Right forelimb (tissue), 1 donor: ENCODE measurements at regions not wholly inside any gene's neighbourhood (a gene's known extent, or its start where the extent isn't known, plus 50 kb on each side); places are given as distances from the start of the nearest gene placed in this dataset.

Source experiments
- DNase-seq: peaks from one replicate; pipeline ENCODE4 v3.0.0-alpha.2; 2018

DNA sequence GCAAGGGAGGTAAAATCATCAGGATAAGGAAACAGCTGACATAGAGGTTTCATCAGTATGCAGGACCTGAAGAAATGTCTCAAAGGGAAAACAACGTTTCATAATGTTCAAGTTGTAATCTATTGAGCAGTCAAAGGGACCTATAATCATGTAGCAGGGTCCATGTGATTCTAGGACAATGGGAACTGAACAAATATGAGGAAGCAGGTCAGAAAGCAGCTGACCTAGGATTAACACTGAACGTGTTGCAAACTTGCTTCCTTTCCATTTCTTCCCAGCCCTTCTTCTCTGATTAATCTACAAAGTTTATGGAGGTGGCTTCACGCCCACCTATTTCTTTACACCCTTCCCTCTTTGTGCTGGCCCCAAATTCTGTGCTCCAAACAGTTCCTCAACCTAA is 256.9 kb upstream of the AKR1E2 start:
- DNase-seq = no peak

DNA sequence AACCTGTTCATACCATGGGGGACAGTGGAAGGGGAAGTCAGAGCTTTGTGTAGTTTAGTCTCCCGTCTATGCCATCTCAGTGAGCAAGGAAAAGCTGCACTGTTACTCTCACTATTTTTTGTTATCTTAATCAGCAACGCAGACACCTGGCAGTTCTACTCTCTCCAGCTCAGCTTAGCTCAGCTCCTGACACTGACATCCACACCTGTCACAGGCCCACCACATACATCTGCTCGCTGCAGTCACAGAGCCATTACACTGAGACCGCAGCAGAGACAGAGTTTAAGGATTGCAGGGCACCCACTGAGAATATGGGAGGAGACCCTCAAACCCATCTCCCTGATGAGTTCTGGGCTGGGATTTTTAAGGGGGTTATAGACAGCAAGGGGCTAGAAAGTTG is 257.3 kb upstream of the AKR1E2 start:
- DNase-seq = no peak

DNA sequence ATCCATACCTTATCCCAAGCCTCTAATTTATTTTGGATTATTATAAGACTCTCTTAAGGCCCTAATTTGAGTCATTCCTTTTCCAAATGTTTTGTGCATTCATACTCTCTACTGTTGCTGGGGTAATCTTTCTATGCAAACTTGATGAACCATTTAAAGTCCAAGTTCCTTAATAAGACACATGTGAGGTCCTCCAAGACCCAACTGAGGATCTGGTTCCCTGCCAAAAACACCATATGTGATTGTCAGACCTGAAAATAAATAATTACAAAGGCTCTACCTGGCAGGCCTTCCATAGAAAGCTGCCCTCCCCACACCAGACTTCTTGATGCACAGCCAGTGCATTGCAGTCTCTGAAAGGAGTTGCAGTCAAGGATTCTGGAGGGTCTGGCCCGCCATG is 257.9 kb upstream of the AKR1E2 start:
- no peak for DNase-seq

DNA sequence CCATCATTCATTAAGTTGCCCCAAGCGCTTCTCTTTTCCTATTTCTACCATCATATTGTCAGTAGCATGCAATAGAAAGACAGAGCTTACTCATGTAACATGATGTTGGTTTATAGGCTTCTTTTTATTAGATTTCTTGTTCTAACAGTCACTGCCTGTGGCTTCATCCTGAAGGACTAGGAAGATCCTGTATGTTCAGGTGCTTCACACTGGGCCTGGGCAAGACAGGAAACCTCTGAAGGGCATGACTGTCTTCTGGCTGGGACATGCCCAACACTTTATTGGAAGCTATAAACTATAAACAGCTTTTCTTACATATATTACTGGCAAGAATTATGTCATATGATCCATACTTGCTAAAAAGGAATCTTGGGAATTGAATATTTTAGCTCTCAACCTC is 258.4 kb upstream of the AKR1E2 start:
- no peak for DNase-seq

DNA sequence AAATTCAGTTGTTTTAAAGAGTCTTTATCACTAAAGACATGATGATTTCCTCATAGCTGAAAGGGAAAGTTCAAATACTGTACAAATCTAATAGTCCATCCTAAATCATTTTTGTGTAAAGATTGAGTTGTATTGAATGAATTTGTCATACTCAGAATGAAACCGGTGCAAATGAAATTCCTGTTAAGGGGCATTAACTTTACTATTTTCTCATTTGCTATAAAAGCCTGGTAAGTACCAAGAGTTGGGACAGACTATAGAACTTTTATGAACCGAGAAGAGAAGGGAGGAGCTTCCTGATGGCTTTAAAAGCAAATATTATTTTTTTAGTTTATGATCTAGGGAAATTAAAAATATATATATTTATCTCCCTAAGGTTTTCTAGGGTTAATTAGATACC is 260.0 kb upstream of the AKR1E2 start:
- no peak for DNase-seq

DNA sequence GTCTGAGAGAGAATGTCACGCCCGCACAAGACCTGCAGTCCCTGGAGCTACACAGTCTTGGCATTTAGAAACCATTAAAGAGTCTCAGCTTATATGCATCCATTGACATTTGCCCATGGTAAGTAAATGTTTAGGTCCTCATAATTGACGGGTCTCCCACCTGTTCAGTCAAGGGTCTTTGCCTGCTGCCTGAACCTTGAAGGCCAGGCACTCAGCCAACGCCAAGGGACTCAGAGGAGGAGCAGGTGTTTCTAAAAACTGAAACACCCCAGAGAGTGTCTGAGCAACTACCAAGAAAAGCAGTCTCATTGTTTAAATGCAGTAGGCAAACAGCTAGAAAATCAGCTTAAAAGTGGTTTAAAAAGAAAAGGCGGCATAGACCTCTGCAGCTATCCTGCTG is 264.7 kb upstream of the AKR1E2 start:
- no peak for DNase-seq

DNA sequence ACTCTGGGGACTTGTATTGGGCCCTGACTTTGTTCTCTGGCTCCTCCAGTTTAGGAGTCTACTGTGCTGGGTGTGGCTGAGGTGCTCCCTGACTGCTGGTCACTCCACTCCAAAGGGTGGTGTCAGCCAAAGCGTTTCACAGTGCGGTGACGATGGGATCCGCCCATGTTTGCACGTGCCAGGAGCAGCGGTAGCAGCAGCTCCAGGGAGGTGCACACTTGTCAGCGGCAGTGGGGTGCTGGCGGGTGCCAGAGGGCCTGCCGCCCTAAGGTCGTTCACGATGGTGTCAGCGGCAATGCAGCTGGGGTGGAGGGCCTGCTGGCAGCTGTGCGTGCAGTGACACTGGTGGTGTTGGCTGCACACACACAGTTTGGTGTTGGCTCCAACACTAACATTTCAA is 268.5 kb upstream of the AKR1E2 start:
- DNase-seq = no peak

DNA sequence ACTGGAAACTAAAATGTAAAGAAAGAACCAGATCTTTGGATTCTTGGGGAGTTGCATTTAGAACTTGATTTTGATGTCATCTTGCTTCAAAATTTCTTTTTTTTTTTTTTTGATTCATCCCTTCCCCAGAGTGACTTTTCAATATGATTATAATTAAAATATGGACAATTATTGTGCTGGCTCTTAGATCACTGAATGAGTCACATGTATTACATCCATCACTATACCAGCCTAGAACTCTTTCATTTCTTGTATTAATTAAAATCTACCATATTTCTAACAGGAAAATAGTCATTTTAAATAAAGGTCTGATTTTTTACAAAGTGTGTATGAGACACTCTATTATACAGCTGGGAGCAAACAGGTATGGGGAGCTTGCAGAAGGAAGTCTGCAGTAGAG is 269.5 kb upstream of the AKR1E2 start:
- no peak for DNase-seq

DNA sequence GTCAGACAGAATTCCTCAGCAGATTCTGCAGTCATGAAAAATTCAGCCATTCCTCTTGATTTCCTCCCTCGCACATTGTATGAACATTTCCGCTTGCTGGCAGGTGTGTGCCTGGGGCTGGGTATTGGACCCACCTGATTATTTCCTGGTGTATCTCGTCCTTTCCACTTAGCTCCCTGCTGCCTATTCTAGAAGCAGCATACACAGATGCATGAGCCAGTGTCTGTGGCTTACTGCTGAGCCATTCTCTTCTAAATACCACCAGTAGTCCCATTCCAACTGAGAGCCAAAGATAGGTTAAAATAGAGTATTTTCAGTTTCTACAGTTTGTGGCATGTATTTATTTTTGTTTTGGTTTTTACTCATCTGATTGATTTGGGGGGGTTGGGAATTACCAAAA is 270.1 kb upstream of the AKR1E2 start:
- DNase-seq = no peak

DNA sequence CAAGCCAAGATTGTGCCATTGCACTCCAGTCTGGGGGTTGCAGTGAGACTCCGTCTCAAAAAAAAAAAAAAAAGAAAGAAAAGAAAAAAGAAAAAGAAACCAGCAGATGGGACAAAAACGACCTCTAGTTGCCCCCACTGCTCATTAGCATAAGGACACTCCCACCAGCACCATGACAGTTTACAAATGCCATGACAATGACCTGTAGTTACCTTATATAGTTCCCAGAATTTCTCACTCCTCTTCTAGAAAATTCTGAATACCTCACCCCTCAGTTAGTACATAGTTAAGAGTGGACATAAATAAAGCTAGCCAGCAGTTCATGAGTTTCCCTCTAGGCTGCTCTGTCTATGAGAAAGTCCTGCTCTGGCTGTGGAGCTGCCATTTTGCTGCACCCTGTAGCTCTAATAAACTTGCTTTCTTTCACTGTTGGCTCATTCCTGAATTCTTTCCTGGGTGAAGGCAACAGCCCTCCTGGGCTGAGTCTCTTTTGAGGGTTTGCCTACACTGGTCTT is 276.8 kb upstream of the AKR1E2 start:
- no peak for DNase-seq

DNA sequence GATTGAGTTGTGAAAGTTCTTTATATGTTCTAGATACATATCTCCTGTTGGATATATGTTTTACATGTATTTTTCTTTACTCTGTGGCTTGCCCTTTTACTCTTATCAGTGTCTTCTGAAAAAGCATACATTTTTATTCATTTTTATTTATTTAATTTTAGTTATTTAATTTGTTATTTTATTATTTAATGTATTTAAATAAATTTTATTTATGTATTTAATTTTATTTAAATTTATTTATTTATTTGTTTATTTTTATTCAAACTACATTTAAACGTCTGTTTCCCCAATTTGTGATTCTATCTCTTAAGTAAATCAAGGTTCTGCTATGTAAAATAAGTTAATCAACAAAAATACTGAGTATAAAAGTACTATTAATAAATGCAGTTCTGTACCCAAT is 279.1 kb upstream of the AKR1E2 start:
- no peak for DNase-seq

DNA sequence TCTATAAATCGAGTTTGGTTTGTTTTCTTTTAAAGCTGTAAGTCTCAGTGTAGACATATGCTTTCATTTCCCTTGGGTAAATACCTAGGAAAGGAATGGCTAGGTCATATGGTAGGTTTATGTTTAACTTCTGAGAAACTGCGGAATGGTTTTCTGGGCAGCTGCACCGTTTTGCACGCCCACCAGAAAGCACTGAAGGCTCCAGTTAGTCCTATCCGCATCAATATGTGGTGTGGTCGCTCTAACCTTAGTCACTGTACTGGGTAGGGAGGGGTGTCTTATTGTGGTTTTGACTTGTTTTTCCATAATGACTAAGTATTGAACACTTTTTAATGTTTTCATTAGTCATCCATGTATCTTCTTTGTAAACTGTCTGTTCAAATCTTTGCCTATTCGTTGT is 279.5 kb upstream of the AKR1E2 start:
- DNase-seq = no peak

DNA sequence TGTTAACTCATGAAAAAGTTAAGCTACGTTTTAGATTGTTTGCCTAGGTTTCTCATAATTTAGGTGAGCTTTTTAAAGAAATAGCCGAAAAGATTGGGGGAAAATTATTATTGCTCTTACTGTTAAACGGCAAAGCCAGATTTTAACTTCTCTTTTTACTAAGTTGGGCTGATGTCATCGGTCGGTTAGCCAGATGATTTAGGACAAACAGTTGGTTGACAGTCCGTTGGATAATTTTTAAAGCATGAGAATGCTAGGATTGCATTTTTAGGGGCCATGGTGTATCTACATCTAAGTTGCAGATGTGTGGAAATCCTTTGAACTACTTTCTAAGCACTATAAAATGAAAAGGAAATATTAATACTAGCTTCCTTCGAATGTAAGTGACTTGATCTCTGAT is 280.9 kb upstream of the AKR1E2 start:
- DNase-seq = no peak

DNA sequence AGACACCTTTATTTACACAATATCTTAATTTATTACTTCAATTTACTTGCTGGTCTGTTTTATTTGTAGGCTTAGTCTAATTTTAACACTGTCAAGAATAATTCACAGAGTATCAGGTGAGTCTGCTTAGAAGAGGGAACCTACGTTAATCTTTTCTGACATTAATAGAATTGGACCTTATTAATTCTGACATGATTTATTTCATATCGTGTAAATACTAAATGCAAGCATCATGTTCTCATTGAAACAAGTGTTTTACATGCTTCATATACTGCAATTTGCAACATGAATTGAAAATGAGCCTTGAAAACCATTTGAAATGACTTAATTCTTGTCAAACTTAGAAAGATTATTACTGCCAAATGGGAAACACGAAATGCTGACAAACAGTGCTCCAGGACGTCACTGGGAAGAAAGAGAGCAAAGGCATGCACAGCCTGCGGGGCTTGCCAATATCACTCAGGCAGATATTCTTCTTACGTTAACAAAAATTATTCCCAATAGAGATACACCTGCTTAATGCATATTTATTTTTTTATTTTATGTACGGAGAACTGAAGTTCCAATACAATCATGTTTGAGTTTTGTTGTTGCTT is 282.0 kb upstream of the AKR1E2 start:
- no peak for DNase-seq

DNA sequence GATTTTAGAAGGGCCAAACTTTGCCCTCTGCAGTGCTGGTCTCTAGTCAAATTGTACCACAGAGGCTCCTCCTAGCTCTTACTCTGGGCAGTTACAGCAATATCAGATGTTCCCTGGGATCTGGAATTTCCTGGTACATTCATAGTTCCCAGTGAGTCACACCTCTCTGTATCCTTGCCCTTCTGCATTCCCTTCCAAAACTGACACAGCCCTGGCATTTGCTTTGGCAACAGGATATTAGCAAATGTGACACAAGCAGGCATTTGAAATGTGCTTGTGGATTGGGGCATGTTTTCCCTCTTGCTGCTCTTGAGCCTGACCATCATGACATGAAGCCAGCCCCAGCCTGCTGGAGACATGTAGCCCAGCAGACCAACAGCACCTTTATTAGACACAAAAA is 284.7 kb upstream of the AKR1E2 start:
- DNase-seq = no peak

DNA sequence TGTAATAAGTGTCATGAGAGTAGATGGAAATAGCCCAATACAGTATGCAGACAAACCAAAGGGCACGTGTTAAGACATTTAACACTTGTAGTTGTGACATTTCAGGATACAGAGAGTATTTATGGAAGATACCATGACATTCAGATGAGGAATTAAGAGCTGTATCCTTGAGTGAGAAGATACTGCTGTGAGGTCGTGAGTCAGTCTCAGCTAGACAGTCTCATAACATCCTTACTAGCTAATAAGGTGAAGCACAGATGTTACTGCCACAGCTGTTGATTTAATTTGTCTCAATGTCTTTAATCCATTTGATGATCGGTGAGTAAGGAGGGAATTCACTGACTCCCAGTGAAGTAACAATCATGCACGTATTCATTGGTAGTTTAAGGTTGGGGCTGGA is 288.0 kb upstream of the AKR1E2 start:
- DNase-seq = no peak

DNA sequence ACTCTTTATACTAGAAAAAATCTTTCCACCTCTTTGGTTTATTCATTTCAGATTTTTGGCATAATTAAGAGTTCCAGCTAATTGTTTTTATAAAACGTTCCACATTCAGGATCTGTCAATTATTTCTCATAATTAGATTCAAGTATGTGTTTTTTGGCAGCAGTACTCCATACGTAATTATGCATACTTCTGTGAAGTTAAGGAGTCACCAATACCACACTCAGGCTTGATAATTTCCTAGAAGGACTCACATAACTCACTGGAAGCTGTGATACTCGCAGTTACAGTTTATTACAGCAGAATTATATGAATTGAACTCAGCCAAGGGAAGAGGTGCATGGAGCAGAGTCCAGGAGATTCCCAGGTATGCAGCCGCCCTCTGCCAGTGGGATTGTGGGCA is 290.5 kb upstream of the AKR1E2 start:
- no peak for DNase-seq

DNA sequence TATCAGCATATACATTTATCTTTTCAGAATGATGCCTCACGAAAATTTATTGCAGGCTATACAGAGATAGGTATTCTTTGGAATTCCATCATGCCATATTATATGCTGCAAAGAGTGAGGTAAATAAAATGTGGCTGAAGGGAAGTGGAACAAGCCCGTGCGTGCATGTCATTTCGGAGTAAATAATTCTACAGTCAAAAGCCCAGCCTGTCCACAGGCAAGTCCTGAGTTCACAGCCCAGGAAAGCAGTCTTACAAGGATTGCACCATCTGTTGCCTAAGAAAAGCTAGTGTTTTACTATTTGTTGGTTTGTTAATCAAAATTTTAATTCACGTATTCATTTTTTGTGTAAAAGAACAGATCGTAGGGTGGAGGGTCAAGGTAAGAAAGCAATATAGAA is 292.4 kb upstream of the AKR1E2 start:
- DNase-seq = no peak

DNA sequence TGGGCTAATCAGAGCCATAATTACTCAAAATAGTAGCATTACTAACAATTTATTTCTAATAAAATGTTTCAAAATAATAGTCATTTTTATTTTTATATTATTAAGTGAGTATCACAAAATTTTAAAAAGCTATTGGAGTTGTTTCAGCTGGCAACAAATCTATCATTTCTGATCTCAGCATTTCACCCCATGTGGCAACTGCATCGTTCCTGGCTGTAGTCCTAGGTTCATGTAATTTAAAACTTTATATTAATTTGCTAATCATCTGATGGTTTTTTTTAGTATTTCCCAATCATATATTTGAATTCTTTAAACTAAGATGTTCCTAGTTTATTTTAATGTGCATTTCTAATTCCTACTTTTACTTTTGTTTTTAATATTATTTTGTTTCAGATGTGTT is 293.0 kb upstream of the AKR1E2 start:
- no peak for DNase-seq

DNA sequence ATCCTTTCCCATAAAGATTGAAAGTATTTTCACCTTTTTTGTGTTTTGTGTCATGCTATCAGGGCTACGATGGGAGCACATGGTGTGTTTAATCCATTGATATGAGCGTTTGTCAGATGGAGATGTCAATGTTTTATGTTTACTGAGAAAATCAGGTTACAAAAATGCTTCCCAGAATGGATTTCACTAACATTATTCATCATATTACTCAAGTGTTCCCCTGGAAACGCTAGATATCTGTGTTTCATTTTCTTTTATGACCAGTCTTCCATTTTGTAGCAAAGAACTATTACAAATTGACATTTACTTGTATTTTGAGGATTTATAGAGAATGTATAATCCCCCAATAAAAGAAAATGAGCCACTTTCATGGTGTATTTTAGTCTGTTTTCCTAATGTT is 293.5 kb upstream of the AKR1E2 start:
- DNase-seq = no peak

DNA sequence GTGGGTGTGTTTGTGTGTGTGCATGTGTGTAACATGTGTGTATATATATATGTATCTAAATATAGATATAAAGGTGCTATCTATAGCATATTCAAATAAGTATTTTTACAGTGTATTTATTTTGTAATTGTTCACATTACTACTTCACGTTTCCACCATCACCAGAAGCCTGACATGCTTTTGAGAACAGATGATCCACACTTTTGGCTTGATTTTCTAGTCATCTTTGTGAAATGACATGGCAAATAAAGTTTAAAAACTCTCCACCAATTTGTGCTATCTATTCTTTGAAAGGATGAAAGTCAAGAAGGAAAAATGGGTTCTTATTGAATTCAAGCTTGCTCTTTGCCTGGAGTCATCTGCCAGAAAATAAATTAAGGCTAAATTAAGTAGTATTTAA is 294.0 kb upstream of the AKR1E2 start:
- DNase-seq = no peak

DNA sequence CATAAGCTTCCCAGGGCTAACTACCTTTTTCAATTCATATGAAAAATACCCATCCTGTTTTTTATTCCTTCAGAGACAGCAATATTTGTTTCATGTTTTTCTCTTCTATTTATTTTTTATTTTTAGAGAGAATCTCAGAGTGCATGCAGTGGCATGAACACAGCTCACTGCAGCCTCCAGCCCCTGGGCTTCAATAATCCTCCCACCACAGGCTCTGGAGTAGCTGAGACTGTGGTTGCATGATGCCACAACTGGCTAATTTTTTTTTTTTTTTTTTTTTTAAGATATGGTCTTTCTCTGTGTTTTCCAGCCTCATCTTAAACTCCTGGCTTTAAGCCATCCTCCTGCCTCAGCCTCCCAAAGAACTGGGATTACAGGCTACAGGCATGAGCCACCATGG is 296.7 kb upstream of the AKR1E2 start:
- DNase-seq = no peak

DNA sequence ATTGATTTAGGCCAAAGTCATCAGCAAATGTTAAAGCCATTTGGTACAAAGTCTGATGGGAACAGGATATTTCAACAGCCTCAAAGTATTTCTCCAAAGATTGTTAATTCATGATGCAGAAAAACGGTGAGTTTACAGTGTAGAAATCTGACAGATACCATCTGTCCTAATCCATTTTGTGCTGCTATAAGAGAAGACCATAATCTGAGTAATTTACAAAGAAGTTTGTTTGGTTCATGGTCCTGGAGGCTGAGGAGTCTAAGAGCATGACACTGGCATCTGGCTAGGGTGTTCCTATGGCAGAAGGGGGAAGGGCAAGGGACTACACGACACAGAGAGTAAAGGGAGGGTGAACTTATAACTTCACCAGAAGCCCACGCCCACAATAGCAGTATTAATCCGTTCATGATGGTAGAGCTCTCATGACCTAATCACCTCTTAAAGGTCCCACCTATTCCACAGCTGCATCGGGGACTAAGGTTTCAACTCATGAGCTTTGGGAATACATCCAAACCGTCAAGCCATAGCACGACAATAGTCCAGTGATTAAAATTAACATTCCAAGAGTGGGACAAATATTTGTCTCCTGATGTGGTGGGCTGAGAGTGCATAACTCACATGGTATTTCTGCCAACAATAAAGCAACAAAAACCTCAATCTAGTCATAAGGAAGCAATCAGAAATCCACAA is 298.6 kb upstream of the AKR1E2 start:
- no peak for DNase-seq

DNA sequence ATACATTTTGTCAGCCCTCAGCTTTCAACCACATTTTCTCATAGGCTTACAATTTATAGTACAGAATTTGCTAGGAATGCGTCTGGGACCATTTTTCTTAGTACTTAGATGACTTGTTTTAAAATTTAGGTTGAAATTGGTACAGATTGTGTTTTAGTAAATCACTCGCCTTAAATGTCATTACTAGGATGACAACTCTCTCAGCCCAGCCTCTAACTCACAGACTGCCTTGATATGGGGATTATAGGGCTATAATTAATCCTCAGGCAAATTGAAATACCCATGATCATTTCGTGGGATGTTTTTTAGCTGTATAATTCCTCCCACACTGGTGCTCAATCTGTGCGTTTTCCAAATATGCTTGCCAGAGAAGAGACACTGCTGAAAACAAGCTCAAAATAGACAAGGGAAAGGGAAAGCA is 299.7 kb upstream of the AKR1E2 start:
- no peak for DNase-seq

DNA sequence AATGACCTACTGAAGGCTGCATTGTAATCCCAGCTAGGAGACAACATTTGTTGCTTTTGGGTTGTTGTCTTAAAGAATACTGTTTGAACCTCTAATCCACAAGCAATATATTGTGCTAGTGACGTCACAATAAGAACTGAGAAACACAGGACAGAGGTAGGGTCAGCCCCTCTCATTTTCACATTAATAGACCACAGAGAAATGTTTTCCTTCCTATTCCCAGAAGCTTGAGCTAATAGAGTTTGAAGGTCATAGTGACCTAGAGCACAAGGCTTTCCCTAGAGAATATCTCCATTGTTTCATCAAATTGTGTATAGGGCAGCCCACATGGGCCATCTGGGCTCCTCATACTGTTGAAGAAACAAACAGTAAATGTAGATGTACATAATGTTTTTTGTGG is 300.9 kb upstream of the AKR1E2 start:
- DNase-seq = no peak
